ENCODE measurements at regions not wholly inside any gene's neighbourhood (a gene's known extent, or its start where the extent isn't known, plus 50 kb on each side); places are given as distances from the start of the nearest gene placed in this dataset.
A peak's percentile ranks its signal among the peaks of the same experiment; 100 is the strongest.
"Not testable (repeated sequence)": the region's sequence is repeated elsewhere in the genome, so short reads cannot be mapped to it uniquely, and the experiment has no call there.

DNA sequence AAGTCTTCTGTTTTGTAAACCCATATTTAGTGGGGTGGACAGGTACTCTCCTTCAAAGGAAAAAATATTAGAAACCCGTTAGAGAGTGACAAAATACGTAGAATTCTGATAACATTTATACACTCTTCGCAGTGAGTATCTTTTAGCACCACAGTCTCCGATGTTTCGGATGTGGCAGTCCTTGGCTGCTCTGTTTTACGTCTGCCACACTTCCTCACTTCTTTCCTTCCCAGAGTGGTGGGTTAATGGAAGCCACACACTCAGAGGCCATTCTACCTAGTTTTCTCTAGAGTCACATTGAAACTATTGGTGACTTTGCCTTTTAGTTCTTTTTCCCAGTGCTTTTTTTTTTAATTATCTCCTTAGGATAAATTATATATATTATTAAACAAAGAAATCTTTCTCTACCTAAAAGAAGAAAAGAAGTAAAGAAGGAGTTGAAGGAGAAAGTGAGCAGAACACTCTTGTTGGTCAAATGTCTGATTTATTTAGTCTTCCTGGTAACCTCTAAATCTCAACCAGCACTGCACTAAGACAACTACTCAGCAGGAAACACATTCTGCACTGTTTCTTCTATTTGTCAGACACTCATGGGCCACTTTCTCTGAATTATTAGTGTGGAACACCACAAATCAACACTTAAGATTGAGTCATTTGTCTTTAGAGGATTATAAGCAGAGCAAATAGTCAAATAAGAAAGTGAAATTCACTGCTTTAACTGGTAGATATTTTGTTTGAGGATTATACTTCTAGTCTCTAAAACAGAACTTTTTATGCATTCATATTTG is 451.3 kb upstream of the TMEFF2 start:
- no peak for DNase-seq

DNA sequence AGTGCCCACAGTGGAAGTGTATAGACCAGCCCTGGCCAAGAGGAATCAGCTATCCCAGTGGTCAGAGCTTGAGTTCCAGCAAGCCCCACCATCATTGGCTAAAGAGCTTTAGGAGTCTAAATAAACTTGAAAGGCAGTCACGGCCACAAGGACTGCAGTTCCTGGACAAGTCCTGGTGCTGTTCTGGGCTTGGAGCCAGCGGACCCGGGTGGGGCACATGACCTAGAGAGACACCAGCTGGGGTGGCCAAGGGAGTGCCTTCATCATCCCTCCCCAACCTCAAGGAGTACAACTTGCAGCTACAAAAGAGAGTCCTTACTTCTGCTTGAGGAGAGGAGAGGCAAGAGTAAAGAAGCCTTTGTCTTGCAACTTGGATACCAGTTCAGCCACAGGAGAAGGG is 439.8 kb upstream of the TMEFF2 start:
- DNase-seq, result no peak

DNA sequence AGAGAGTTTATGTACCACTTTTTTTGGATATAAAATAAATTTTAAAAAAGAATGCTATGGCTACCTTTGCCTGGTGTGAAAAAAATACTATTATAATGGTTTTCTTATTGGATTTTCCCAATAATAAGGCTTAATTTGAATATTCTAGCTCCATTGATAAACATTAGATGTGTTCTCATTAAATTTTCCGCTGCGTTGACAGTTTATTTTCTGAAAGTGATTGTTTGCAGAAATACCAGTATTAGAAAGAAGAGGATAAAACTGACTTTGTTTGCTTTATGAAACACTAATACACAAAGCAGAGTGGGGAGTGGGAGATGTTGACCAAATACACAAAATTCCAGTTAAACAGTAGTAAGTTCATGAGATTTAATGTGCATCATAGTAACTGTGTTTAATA is 433.3 kb upstream of the TMEFF2 start:
- no peak for DNase-seq

DNA sequence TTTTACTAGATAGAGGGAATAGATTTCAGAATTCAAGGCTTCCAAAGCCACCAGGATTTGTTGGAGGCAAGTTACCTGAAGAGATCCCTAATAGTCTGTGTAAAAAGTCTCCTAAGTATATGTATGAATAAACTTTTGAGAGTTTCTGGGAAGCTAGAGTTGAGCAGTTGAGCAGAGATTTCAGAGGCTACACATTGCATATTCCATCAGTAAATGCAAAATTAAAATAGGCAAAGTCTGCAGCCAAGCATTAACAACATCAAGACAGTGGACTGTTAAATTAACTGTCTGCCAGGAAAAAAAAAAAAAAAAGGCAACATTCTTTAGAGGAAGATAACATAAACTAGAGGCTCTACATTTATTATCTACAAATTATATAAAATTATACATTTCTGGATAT is 420.4 kb upstream of the TMEFF2 start:
- no peak for DNase-seq

DNA sequence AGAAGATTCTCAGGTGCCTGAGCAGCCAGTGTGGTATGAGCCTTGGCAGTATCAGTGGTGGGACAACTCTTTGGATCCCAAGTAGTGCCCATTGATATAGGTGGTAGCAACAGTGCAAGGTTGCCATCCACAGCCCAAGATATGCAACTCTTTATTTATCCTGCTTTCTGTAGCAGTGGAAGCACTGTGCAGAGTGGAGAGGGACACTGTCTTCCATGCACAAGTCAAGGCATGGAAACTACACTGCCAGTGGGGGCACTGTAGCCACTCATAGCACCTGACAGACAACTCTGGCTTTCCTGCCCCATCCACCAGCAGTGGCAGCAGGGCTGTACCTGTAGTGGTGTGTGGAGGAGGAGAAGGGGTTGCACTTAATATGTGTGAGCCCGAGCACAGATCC is 409.6 kb upstream of the TMEFF2 start:
- no peak for DNase-seq

DNA sequence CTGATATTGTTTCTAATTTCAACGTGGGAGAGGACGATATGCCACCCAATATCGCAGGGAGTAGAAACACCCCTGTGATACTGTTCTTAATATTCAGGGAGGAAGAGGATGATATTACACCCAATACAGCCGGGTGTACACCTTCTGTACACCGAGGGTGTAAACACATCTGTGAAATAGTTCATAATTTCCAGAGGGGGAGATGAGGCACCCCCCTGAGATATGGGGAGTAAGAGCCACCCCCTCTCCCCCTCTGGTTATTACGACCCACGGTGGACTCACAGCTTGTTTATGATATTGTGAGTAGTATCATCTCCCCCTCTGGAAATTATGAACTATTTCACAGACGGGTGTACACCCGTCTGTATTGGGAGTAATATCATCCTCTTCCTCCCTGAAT is 403.9 kb upstream of the TMEFF2 start:
- DNase-seq, result not testable (repeated sequence)

DNA sequence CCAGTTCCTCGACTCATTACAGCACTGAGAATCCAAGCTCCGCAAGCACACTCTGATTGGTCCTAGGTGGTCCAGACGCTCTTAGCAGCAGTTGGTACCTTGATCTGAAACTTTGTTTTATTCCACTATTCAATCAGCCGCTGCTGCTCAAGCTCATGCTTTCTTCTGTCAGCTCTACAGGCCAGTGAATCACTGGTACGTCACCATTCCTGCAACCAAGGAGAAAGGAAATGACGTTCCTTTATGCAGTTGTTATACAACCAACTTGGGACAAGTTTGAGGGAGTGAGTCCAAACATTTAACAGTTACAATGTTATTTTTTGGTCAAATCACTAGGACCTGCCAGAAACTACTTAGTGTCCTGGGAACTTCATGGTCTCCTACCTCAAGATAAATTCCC is 398.8 kb upstream of the TMEFF2 start:
- no peak for DNase-seq

DNA sequence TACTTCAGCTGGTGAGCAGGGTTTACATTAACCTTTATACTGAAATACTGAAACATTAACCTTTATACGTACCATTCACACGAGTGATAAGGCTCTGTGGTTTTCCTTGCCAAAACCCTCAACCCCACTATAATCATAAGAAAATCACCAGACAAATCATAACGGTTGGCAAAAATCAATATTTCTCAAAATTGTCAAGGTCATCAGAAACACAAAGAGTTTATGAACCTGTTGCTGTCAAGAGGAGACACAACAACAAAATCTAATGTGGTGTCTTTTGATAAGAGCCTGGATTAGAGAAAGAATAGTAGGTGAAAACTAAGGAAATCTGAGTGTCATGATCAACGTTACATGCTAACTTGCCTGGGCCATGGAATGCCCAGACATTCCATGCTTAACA is 396.9 kb upstream of the TMEFF2 start:
- no peak for DNase-seq

DNA sequence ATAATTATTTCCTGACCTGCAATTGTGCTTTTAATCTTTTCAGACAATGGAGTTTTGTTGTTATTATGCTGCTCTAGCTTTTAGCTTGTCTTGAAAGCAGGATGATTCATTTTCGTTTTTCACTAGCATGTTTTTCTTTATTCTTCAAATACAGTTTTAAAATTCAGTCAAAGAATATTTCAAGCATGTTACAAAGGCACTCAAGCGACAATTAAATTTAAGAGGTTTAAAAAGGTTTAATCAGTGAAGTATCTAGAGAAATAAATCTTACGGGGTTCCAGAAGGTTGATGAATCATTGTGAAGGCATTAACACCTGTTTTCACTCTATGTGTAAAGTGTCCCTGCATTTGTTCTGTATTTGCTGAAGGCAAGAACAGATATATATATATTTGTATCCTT is 390.7 kb upstream of the TMEFF2 start:
- no peak for DNase-seq

DNA sequence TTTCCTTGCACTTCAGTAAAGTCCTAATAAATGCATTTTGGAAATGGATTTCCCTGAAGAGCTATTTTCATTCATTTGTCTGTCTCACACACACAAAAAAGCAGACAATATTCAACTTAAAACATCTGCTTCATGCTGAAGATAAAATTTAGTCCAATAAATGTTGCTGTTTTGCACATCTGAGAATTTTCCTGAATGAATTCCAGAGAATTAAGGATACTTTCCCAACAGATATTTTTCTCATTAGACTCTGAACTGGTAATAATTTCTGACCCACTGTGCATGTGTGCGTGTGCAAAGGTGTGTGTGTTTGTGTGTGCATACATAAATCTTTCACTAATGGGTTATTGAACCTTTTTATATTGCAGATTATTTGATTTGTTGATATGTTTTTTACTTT is 390.2 kb upstream of the TMEFF2 start:
- DNase-seq, result no peak

DNA sequence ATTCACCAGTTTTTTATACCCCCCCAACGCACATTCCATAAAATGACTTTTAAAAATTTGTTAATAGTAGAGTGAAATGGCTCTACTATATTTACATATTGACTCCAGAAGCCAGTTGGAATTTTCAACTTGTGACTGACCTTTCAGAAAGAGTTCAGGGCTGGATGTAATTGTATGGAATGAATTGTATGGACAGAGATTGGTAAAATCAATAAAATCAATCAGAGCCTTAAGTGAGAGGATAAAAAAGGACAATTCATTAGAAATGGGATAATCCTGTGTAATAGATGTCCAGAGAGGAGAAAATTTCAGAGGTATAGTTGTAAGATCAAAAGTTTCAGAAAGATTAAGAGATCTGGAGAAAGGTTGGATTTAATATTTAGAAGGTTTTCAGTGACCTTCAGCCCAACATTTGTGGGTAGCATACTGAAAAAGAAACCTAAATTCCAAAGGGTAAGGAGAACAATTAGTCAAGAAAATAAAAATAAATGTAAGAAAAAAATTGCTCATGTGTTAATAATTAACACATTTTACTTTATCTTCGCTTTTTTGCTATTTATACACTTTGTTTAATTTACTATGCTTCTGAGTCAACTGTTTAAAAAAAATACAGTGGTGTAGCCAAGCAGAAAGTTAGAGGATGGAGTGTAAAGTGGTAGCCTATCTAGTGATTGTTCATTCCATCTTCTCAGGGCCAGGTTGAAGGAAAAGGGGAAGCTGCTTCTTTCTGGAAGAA is 385.4 kb upstream of the TMEFF2 start:
- no peak for DNase-seq

DNA sequence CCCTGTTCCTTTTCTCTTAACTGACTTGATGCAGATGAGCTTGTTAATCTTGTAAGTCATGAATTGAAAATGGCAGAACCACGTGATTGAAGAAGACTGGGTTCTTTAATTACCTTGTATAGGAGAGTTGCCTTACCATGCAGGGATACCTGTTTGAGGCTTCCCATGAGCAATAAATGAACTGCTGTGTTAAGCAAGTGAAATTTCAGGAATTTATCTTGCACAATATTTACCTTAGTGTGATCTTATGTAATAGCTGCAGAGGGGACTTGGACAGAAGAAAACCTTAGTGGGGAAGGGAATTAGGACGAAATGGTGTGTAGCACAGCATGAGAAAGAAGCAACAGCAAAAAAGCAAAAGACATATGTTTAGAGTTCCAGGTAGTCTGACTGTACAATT is 384.0 kb upstream of the TMEFF2 start:
- no peak for DNase-seq

DNA sequence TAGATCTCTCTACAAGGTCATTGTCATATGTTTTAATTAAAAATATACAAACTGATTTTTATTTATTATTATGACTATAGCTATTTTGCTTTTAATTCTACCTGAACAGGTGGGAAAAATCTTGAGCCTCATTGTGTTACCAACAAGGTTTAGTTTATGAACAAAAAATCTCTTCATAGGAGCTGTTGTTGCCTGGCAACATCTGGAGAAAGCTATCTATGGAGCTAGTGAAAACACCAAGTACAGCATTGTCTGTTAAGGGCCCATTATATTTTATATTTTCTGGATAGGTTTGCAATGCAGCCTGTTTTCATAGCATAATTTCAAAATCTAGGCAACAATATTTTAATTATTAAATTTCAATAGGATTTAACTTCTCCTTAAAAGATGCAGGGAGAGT is 383.0 kb upstream of the TMEFF2 start:
- DNase-seq, result no peak

DNA sequence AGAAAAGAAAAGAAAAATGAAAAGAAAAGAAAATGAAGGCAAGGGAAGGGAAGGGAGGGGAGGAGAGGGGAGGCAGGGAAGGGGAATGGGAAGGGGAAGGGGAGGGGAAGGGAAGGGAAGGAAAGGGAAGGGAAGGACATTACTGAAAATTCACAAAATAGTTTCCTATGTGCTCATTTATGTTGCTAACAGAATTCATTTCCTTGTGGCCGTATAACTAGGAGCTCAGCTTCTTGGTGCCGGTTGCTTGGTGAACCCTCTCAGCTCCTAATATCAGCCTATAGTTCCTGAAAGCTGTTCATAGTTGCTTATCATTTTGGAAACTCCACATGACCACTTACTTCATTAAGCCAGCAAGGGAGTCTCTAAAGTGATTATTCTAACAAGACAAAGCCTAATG is 379.8 kb upstream of the TMEFF2 start:
- DNase-seq, result no peak

DNA sequence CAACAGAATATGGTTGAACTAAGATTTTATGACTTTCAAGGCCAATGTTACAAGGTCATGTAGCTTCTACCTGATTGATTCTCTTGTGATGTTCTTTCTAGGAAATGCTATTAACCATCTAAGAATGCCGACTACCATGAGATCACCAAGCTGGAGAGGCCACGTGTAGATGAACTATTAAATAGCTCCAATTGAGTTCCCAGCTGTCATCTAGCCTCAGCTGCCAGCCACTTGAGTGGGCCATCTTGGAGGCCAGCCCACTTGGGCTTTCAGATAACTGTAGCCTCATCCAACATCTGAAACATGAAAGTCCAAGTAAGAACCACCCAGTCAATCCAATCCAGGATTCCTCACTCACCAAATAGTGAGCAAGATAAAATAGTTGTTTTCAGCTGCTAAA is 376.9 kb upstream of the TMEFF2 start:
- no peak for DNase-seq

DNA sequence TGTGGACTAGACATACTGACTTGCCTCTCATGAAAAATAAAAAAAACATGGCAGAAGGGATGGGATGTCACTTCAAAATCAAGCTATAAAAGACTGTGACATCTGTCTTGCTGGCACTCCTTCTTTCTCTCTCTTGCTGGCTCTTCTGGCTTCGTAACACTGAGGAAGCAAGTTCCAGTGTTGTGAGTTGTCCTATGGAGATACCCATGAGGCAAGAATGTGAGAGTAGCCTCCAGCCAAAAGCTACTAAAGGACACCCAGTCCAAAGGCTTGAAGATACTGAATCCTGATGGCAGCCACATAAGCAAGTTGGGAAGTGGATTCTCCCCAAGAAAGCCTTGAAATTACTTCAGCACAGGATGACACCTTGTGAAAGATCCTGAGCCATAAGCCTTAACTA is 376.1 kb upstream of the TMEFF2 start:
- no peak for DNase-seq

DNA sequence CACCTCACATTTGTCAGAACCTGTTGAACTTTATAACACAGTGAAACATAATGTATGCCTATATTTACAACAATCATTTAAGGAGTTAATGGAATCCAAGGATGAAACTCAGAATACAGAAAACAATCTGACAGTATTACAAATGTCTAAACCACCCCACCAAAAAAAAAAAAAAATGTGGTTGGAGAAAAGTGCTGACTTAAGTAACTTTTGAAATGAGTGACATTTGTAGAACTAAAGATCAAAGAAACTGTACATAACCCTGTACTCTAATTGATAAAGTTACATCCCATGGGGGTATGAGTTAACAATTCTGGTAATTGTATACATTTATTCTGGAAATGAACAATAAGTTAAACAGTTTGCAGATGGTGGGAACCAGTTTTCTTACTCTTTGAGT is 372.1 kb upstream of the TMEFF2 start:
- DNase-seq, result no peak

DNA sequence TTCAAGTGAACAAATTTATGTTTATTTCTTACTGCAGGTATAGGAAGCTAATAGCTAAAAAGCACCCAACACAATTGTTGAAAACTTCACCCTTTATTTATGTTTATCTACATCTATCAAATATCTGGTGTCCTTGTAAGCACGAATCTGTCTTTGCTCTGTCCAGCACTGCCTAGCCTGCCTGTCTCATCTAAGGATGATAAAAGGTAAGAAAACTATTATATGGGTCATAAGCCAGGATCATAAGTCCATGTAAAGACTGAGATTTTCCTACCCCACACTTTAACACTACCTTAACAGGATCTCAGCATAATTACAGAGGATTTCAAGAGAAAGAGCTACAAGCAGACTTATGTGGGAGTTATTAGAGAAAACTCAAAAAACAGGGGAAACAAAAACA is 365.6 kb upstream of the TMEFF2 start:
- no peak for DNase-seq

DNA sequence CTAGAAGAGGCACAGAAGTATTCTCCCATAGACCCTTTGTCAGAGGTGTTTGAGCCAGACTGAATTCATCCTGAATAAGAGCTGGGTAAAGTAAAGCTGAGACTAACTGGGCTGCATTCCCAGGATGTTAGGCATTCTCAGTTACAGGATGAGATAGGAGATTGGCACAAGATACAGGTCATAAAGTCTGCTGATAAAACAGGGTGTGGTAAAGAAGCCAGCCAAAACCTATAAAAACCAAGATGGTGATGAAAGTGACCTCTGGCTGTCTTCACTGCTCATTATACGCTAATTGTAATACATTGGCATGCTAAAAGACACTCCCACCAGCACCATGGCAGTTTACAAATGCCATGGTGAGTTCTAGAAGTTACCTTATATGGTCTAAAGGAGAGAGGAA is 364.9 kb upstream of the TMEFF2 start:
- DNase-seq, result no peak

DNA sequence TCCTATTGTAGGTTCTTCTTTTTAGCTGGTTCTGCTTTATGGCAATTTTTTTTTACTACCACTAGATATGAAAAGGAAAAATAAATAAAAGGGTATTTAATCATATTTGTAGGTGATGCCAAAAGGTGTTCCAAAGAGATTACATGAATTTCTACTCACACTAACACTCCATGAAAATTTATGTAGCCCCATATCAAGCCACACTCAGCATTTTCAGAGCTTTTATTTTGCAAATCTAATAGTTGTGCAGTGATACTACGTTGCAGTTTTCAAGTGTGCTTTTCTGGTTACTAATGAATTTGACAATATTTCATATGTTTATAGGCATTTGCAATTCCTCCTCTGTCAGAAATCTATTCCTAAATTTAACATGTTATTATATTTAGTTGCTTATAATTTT is 363.9 kb upstream of the TMEFF2 start:
- DNase-seq, result no peak

DNA sequence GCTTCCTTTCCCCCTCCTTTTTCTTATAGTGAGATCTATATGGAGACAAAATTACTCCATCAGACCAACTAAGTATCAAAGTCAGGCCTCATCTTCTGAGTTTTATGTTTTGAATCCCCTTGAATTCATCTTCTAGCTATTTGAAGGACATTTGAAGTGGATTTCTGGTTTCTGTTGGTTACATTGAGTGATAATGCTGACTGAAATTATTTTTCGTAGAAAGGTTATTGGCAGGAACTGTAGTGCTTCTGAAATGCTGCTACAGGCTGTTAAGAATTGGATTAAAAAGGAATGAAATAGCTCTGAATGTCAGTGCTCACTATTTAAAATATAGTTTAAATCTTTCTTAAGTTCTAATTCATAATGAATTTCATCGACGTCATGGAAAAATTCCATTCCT is 361.0 kb upstream of the TMEFF2 start:
- DNase-seq, result no peak

DNA sequence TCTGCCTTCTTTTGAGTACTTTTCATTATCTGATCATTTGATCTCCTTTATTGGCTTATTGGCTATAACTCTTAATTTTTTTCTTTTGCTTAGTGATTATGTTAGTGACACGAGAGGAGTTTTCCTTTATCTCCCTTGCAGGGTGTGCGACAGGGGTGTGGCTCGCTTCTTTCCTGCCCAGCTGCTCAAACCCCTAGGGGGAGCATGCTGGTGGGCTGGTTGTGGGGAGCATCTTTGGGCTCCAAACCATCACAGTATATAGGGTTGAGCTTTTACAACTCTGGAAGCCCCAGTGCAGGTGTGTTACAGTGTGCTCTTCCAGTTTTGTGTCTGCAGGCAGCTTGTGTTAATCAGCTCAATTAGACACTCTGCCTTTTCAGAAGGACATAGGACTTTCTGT is 357.0 kb upstream of the TMEFF2 start:
- no peak for DNase-seq

DNA sequence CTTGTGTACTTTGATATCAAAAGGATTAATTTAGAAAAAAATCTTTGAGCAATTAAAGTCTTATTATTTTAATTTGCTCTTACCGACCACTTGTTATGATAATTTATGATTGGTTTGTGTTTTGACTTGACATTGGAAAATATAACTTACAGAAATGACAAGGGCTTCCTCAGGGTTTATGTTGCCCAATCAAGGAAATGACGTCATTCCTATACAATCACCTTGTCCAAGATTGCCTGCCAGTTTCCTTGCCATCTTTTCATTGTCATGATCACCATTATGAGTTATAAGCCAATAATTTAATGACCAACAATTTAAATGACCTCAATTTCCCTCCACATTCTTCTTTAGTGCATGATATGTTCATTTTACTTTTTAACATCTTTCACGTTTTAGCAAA is 351.8 kb upstream of the TMEFF2 start:
- DNase-seq, result peak; percentile 2

DNA sequence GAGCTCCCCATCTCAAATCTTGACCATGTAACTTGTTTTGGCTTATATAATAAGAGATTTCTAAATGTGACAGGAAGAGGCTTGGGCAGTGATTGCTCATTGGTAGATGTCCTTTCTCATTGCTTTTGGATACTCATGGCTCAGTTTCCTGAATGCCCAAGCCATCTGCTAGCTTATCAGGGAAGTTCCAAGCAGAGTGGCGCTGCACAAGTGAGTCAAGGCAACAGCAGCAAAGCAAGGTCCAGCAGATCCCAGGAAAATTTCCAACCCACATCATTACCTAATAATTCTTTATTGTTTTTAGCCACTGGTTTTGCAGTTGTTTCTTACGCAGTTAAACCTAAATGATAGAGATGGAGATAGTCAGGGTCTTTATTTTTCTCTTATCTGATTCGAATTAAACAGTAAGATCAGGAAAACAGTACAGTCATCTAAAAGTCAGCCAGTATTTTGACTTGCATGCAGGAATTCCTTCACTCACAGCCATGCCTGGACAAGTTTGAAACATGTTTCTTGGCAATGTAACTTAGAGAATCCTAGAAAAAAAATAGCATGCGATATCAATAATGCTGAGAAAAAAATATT is 349.7 kb upstream of the TMEFF2 start:
- peak; percentile 4 for DNase-seq
